Skeletal muscle tissue (tissue), 3 donors: ENCODE measurements at regions not wholly inside any gene's neighbourhood (a gene's known extent, or its start where the extent isn't known, plus 50 kb on each side); places are given as distances from the start of the nearest gene placed in this dataset.
"Not testable (repeated sequence)": the region's sequence is repeated elsewhere in the genome, so short reads cannot be mapped to it uniquely, and the experiment has no call there.

Experiments
- H3K27ac ChIP-seq: one replicate; pipeline ENCODE4 v1.7.0; 2013; ENCODE audit warnings: mild to moderate bottlenecking, low read depth, low read length, inconsistent platforms
- H3K27me3 ChIP-seq, 3 donors: one replicate each; pipeline ENCODE4 v1.7.0; 2013; ENCODE audit warnings: low read length in 3 of 3; ENCODE audit not compliant: control insufficient read depth in 3 of 3, insufficient read depth in 3 of 3
- H3K36me3 ChIP-seq, 3 donors: one replicate each; pipeline ENCODE4 v1.7.0; 2013; ENCODE audit warnings: low read length in 3 of 3; ENCODE audit not compliant: control insufficient read depth in 3 of 3, insufficient read depth in 3 of 3
- H3K4me1 ChIP-seq, 3 donors: one replicate each; pipeline ENCODE4 v1.7.0; 2013; ENCODE audit warnings: low read length in 3 of 3, mild to moderate bottlenecking in 3 of 3; ENCODE audit not compliant: control insufficient read depth in 3 of 3, insufficient read depth in 3 of 3
- H3K4me3 ChIP-seq, 3 donors: one replicate each; pipeline ENCODE4 v1.7.0; 2013; ENCODE audit warnings: low read length in 3 of 3
- H3K9ac ChIP-seq, 3 donors: one replicate each; pipeline ENCODE4 v1.7.0; 2013; ENCODE audit warnings: low read length in 3 of 3, mild to moderate bottlenecking in 3 of 3, moderate library complexity in 2 of 3, low read depth in 1 of 3
- H3K9me3 ChIP-seq, 3 donors: one replicate each; pipeline ENCODE4 v1.7.0; 2013; ENCODE audit warnings: low read length in 3 of 3; ENCODE audit not compliant: control insufficient read depth in 3 of 3
- donor health status: Osteomylitis.

DNA sequence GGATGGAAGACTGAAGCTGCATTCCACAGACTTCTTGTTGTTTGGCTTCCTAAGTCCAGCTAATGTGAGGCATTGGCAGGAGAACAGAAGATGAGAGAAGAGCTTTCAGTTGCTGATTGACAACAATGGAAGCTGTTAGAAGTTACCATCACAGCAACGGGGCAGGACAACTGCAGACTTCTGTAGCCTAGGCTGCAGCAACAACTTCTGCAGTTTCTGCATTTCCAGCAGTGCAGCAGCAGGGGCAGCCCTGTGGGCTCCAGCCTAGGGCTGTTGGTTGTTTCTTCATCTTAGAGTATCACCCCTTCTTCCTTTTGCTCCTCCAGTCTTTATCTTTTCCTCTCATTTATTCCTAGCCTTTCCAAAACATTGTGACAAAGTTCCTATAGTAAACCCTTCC, 528.8 kb upstream of the PTGER4 start:
- Histone ChIP-seq H3K36me3 (no peaks in the 10 kb centered on the region), H3K4me1 (no peaks in the 10 kb centered on the region), H3K9me3 (no peaks in the 10 kb centered on the region), H3K27ac (no peak overlapping the region), H3K4me3 (no peak overlapping the region), H3K9ac (no peak overlapping the region), H3K27me3 (no peaks in the 10 kb centered on the region)

DNA sequence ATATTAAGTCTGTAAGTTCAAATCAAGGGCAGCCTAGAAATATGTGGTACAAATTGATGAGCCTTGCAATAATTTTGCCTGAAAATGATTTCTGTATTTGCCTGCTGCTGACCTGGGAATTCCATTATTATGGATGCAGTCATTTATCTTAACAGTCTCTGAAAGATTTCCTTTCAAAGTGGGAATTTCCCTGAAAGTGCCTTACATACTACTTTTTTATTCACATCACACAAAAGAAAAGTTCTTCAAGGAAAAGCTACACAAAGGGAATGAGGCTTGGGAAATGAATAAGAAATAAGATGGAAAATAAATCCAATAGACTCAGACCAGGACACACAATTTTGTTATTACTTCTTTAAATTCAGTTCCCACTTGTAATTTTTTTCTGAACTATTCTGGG, 537.8 kb upstream of the PTGER4 start:
- Histone ChIP-seq H3K36me3 (no peaks in the 10 kb centered on the region), H3K27ac (no peak overlapping the region), H3K9me3 (no peaks in the 10 kb centered on the region), H3K9ac (no peak overlapping the region), H3K4me1 (no peaks in the 10 kb centered on the region), H3K27me3 (no peaks in the 10 kb centered on the region), H3K4me3 (no peak overlapping the region)

DNA sequence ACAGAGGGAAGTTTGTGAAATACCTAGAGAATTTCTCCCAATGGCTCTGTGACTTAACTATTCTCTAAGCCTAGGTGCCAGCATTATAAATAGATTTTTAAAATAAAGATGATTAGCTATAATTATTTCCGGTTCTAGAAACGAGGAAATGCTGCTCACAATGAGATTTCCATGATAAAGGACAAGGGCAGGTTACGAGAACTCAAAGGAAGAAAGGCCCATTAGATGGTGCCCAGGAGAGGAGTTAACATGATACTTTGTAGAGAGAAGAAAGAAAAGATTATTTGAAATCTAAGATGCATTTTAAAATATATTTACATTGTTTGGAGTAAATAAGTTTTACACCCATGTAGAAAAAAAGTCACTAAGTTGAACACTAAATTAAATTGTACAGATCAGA, 538.3 kb upstream of the PTGER4 start:
- Histone ChIP-seq H3K4me1 (no peaks in the 10 kb centered on the region), H3K9me3 (no peaks in the 10 kb centered on the region), H3K27ac (no peak overlapping the region), H3K27me3 (no peaks in the 10 kb centered on the region), H3K9ac (no peak overlapping the region), H3K4me3 (no peak overlapping the region), H3K36me3 (no peaks in the 10 kb centered on the region)

DNA sequence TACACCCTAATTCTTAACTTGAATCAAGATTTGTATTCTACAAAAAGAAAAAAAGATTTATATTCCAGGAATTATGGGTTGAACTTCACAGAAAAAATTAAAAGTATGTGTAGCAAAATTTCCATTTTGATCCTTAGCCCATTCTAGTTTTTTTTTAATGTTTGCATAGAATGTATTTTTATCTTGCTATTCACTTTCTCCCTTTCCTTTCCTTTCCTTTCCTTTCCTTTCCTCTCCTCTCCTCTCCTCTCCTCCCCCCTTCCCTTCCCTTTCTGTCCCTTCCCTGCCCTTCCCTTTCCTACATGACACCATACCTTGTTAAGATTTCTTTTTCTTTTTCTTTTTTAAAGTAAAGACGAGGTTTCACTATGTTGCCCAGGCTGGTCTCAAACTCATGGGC, 542.5 kb upstream of the PTGER4 start:
- H3K36me3 ChIP-seq, result no peaks in the 10 kb centered on the region
- no peak overlapping the region for H3K4me3 ChIP-seq
- no peak overlapping the region for H3K27ac ChIP-seq

DNA sequence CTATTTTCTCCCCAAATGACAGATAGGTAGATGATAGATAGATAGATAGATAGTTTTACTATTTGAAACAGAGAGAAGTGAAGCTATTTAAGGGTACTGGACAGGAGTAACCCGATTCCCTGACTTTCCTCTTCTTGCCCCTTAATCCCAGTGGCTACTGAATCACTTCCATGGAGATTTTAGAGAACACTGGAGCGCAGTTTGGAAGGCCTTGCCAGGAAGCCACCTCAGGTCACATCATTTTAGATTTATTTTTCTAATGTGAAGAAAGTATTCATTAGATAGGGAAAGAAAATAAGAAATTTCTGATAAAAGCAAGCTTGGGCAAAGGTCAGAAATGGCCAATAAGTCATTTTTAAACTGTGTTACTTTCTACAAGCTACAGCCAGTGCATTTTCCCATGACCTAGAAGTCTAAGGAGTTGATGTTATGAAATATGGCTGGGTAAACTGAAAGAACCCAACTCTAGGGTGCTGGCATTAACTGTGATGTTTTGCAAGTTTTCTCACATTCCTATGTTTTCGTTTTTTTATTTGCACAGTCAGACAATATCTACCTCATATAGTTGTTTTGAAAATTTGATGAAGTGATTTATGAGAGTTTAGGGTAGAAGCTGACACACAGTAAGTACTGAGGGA, 544.7 kb upstream of the PTGER4 start:
- no peak overlapping the region for H3K27ac ChIP-seq
- no peak overlapping the region for H3K9ac ChIP-seq
- H3K36me3 ChIP-seq, result no peaks in the 10 kb centered on the region
- H3K4me3 ChIP-seq, result no peak overlapping the region
- peaks cover 0 to 3% (median 0%) of the 10 kb centered on the region in 3 donors for H3K4me1 ChIP-seq
- H3K9me3 ChIP-seq, result no peaks in the 10 kb centered on the region
- no peaks in the 10 kb centered on the region for H3K27me3 ChIP-seq

More for the DNA sequence above, 542.5 kb upstream of the PTGER4 start:
- H3K27me3 ChIP-seq, result no peaks in the 10 kb centered on the region
- no peak overlapping the region for H3K9ac ChIP-seq
- H3K4me1 ChIP-seq, result peaks cover 0 to 3% (median 0%) of the 10 kb centered on the region in 3 donors
- no peaks in the 10 kb centered on the region for H3K9me3 ChIP-seq

DNA sequence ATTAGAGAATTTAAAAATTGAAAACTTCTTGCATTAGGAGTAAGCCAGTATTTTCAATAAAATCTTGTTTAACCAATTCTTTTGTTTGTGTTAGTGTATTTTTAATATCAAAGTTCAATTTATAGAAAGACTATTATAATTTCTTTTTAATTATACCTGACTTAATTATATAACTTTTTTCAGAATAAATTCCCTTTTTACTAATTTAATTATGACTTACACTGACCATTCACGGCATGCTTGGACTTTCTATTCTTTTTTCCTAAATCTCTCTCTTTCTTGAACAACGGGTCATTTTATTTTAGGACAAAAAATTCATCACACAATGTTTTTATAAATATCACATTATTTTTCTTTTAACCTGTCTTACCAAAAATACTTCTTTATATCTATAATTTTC, 555.3 kb upstream of the PTGER4 start:
- Histone ChIP-seq H3K9ac (no peak overlapping the region), H3K27me3 (no peaks in the 10 kb centered on the region), H3K4me3 (no peak overlapping the region), H3K27ac (no peak overlapping the region), H3K36me3 (no peaks in the 10 kb centered on the region), H3K9me3 (peaks cover 0 to 3% (median 0%) of the 10 kb centered on the region in 3 donors), H3K4me1 (no peaks in the 10 kb centered on the region)

DNA sequence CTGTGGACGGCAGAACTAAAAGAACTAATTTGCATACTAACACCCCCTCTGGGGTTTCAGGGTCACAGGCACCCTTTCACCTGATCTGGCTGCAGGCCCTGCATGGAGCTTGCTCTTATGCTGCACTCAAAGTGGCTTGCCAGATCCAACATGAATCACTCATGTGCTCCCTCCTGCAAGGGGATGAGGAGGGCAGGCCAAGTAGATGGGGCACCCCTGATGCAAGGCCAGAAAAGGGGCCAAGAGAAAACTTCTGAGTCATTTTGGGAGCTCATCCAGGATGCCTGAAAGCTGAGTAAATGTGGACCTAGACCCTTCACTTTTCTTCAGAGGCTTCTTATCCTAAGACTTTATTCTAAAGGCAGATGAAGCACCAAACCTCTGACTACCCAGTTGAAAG, 558.5 kb upstream of the PTGER4 start:
- H3K4me1 ChIP-seq, result no peaks in the 10 kb centered on the region
- no peak overlapping the region for H3K9ac ChIP-seq
- H3K27me3 ChIP-seq, result no peaks in the 10 kb centered on the region
- H3K27ac ChIP-seq, result no peak overlapping the region
- H3K4me3 ChIP-seq, result no peak overlapping the region
- no peaks in the 10 kb centered on the region for H3K36me3 ChIP-seq
- peaks cover 0 to 3% (median 0%) of the 10 kb centered on the region in 3 donors for H3K9me3 ChIP-seq

DNA sequence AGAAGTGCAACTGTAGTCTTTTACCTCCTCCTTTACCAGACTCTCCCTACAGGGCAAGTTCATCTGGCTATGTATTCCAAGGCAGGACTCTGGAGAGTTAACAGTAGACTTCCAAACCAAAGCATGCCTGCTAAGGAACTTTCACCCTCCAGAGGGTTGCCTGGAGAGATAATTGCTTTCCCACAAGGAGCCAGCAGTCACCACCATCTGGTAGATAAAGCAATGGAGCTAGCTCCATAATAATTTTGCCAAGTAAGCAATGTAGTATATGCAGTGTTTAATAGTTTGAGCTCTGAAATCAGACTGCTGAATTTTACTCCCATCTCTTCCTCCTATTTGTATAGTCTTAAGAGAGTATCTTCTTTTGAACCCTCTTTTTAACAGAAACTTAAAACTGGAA, 566.8 kb upstream of the PTGER4 start:
- Histone ChIP-seq H3K4me3 (no peak overlapping the region), H3K27me3 (no peaks in the 10 kb centered on the region), H3K9me3 (no peaks in the 10 kb centered on the region), H3K9ac (no peak overlapping the region), H3K36me3 (no peaks in the 10 kb centered on the region), H3K4me1 (peaks cover 0 to 6% (median 5%) of the 10 kb centered on the region in 3 donors), H3K27ac (no peak overlapping the region)

DNA sequence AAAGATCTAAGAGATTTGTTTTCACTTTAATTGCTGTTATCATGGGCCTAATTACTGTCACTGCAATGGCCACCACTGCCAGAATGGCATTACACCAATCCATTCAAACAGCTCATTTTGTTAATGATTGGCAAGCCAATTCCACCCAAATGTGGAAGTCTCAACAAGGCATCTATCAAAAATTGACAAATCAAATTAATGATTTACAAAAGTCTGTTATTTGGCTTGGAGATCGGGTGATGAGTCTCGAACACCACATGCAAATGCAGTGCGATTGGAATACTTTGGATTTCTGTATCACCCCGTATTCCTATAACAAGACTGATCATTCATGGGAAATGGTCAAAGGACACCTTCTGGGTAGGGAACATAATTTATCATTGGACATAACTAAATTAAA, 568.7 kb upstream of the PTGER4 start:
- not testable (repeated sequence) for H3K36me3 ChIP-seq, H3K4me3 ChIP-seq, H3K4me1 ChIP-seq, H3K27me3 ChIP-seq, H3K9ac ChIP-seq, H3K27ac ChIP-seq, H3K9me3 ChIP-seq

DNA sequence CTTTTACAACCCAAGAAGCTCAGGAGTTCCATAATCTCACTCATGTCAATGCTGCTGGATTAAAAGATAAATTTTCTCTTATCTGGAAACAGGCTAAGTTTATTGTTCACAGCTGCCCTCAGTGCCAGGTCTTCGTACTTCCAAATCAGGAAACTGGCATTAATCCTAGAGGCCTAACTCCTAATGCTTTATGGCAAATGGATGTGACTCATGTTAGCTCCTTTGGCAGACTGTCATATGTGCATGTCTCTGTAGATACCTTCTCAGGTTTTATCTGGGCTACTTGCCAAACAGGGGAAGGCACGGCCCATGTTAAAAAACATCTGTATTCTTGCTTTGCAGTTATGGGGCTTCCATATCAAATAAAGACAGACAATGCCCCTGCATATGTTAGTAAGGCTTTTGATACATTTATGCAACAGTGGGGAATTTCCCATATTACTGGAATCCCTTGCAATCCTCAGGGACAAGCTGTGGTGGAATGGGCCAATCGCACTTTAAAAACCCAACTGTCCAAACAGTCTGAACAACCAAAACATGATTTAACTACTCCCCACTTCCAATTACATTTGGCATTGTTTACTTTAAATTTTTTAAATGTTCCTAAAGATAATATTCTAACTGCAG, 570.8 kb upstream of the PTGER4 start:
- not testable (repeated sequence) for H3K9me3 ChIP-seq, H3K27me3 ChIP-seq

More for the DNA sequence above, 570.8 kb upstream of the PTGER4 start:
- H3K36me3 ChIP-seq, H3K4me3 ChIP-seq, H3K27ac ChIP-seq, H3K9ac ChIP-seq, H3K4me1 ChIP-seq: not testable (repeated sequence)
